Upper lobe of left lung (tissue), 6 donors: ENCODE measurements at regions not wholly inside any gene's neighbourhood (a gene's known extent, or its start where the extent isn't known, plus 50 kb on each side); places are given as distances from the start of the nearest gene placed in this dataset.
A peak's percentile ranks its signal among the peaks of the same experiment; 100 is the strongest.

Experiments
- ATAC-seq, 2 donors: fragments of 200-7000 bp; cut with Tn5 transposase; one replicate each; pipeline ENCODE4 v1.9.1; 2022; ENCODE audit warnings: mild to moderate bottlenecking in 2 of 2, moderate library complexity in 2 of 2; ENCODE audit not compliant: low FRiP score in 2 of 2
- DNase-seq, 2 donors: peaks; one replicate each; pipeline ENCODE4 v3.0.0-alpha.2; 2019 to 2020
- H3K27ac ChIP-seq, 4 donors: fragments of 200-600 bp; sonication (generic); one replicate each; pipeline ENCODE4 v1.5.1; 2016 to 2019
- H3K27me3 ChIP-seq, 4 donors: fragments of 200-600 bp; sonication (generic); one replicate each; pipeline ENCODE4 v1.5.1; 2017 to 2019
- H3K36me3 ChIP-seq, 4 donors: fragments of 200-600 bp; sonication (generic); one replicate each; pipeline ENCODE4 v1.5.1; 2016 to 2019
- H3K4me1 ChIP-seq, 4 donors: fragments of 200-600 bp; sonication (generic); one replicate each; pipeline ENCODE4 v1.5.1; 2018 to 2019
- H3K4me3 ChIP-seq, 4 donors: fragments of 200-600 bp; sonication (generic); one replicate each; pipeline ENCODE4 v1.5.1; 2017 to 2019; ENCODE audit warnings: mild to moderate bottlenecking in 2 of 4, moderate library complexity in 1 of 4
- H3K9me3 ChIP-seq, 4 donors: fragments of 200-600 bp; sonication (generic); one replicate each; pipeline ENCODE4 v1.5.1; 2018 to 2019
- EP300 ChIP-seq, 4 donors: sonication (generic); formaldehyde crosslinking; IDR thresholded peaks; one replicate each; pipeline ENCODE4 v1.5.1; 2017; ENCODE audit warnings: antibody characterized with exemption in 4 of 4, control low read depth in 2 of 4
- POLR2A ChIP-seq, 4 donors: fragments of 450-650 bp; IDR thresholded peaks; one replicate each; pipeline ENCODE4 v1.5.1; 2016 to 2017; ENCODE audit warnings: antibody characterized with exemption in 4 of 4, mild to moderate bottlenecking in 2 of 4
- POLR2AphosphoS5 ChIP-seq, 2 donors: sonication (generic); formaldehyde crosslinking; IDR thresholded peaks; one replicate each; pipeline ENCODE4 v1.5.1; 2017; ENCODE audit warnings: antibody characterized with exemption in 2 of 2
- WGBS, 2 donors: methylation state at CpG; one replicate each; pipeline ENCODE4 v1.1.5; 2017 to 2018; 5-methylcytosine and 5-hydroxymethylcytosine counted together
- TF ChIP-seq, protein P1 (sequence below), 6 experiments: fragments of 450-650 bp in 4 of 6; fragments of 200-600 bp in 2 of 6; sonication (generic) in 2 of 6; IDR thresholded peaks; one replicate each; pipeline ENCODE4 v1.5.1; 2016 to 2019; ENCODE audit warnings: antibody characterized with exemption in 6 of 6
- donor health status: DM: no; HTN: no; CAD: no; lungs with moderate emphysema.
- donor health status: DM: no; HTN: yes; CAD: no; lungs with severe emphysema.

- Histone ChIP-seq H3K27ac (no peak overlapping the region), H3K36me3 (no peaks in the 10 kb centered on the region), H3K4me3 (no peak overlapping the region), H3K4me1 (no peaks in the 10 kb centered on the region), H3K9me3 (no peaks in the 10 kb centered on the region), H3K27me3 (no peaks in the 10 kb centered on the region)
- DNase-seq (no peak), ATAC-seq (no peak)
- 88 to 90% methylated on average over 3 of the region's 3 CpGs for WGBS, 2 donors
- no peak for TF ChIP-seq POLR2A (IDR thresholded peaks at IDR 0.05)
- no peak for TF ChIP-seq POLR2AphosphoS5 (IDR thresholded peaks at IDR 0.05)
- TF ChIP-seq, protein P1, sequence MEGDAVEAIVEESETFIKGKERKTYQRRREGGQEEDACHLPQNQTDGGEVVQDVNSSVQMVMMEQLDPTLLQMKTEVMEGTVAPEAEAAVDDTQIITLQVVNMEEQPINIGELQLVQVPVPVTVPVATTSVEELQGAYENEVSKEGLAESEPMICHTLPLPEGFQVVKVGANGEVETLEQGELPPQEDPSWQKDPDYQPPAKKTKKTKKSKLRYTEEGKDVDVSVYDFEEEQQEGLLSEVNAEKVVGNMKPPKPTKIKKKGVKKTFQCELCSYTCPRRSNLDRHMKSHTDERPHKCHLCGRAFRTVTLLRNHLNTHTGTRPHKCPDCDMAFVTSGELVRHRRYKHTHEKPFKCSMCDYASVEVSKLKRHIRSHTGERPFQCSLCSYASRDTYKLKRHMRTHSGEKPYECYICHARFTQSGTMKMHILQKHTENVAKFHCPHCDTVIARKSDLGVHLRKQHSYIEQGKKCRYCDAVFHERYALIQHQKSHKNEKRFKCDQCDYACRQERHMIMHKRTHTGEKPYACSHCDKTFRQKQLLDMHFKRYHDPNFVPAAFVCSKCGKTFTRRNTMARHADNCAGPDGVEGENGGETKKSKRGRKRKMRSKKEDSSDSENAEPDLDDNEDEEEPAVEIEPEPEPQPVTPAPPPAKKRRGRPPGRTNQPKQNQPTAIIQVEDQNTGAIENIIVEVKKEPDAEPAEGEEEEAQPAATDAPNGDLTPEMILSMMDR (IDR thresholded peaks at IDR 0.05): no peak
- TF ChIP-seq EP300 (IDR thresholded peaks at IDR 0.05): no peak
These were observed 361.6 kb upstream of the WWC1 start for GRCh38 chr5:167929841-167930240.

DNA sequence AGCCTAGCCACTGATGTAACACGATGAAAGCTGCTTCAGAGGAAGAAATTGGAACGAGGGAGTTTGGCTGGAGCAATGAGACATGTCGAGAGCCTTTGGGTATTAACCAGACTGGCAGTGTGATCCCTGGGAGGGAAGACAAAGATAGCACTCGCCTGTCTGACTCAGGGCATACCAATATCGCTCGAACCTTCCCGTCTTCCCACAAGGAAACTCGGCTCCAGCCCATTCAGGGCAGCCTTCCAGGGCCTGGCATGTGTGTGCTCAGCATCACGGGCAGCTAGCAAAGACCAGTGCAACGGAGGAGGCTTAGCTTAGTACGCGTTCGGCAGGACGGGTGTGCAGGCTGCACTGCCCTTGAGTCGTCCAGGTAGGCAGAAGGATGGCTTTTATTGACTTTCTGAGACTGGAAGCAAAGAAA, 356.9 kb upstream of the WWC1 start:
- no peak overlapping the region for H3K27ac ChIP-seq
- 72 to 76% methylated on average over 15 of the region's 15 CpGs for WGBS, 2 donors
- no peak for TF ChIP-seq EP300 (IDR thresholded peaks at IDR 0.05)
- TF ChIP-seq POLR2A (IDR thresholded peaks at IDR 0.05): no peak
- TF ChIP-seq, protein P1 (IDR thresholded peaks at IDR 0.05): no peak
- no peak for TF ChIP-seq POLR2AphosphoS5 (IDR thresholded peaks at IDR 0.05)
- DNase-seq: peak in 1 of 2 donors; percentile 25
- H3K27me3 ChIP-seq: no peaks in the 10 kb centered on the region
- H3K4me3 ChIP-seq: no peak overlapping the region
- no peaks in the 10 kb centered on the region for H3K36me3 ChIP-seq
- ATAC-seq: peak in 1 of 2 donors; percentile 10
- no peaks in the 10 kb centered on the region for H3K9me3 ChIP-seq
- H3K4me1 ChIP-seq: no peaks in the 10 kb centered on the region

DNA sequence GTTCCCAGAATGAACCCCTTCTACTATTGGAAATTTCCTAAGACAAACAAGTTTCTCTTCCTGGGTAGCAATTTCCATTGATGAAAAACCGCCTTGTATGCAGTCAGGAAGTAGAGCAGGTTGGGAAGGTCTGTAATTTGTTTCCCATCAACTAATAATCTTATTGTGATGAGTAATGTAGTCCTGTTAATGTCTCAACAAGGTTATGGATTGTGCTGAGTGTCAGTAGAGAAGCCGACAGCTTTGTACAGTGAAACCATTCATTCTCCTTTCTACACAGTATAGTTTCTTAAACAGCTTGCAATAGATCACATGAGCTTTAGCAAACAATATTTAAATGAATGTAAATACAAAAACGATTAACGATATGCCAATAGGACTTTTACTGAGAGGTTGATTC, 355.4 kb upstream of the WWC1 start:
- Histone ChIP-seq H3K4me3 (no peak overlapping the region), H3K4me1 (no peaks in the 10 kb centered on the region), H3K9me3 (no peaks in the 10 kb centered on the region), H3K36me3 (no peaks in the 10 kb centered on the region), H3K27me3 (no peaks in the 10 kb centered on the region), H3K27ac (no peak overlapping the region)
- TF ChIP-seq, protein P1 (IDR thresholded peaks at IDR 0.05): no peak
- TF ChIP-seq POLR2A (IDR thresholded peaks at IDR 0.05): no peak
- no peak for TF ChIP-seq EP300 (IDR thresholded peaks at IDR 0.05)
- TF ChIP-seq POLR2AphosphoS5 (IDR thresholded peaks at IDR 0.05): no peak
- ATAC-seq: no peak
- 79 to 80% methylated on average over 4 of the region's 4 CpGs for WGBS, 2 donors
- DNase-seq: no peak

GRCh38 chr5:167936944-167937634, 354.4 kb upstream of the WWC1 start:
- WGBS, 2 donors: 72 to 83% methylated on average over 6 of the region's 6 CpGs
- no peak for TF ChIP-seq EP300 (IDR thresholded peaks at IDR 0.05)
- no peak for TF ChIP-seq POLR2A (IDR thresholded peaks at IDR 0.05)
- no peak for TF ChIP-seq POLR2AphosphoS5 (IDR thresholded peaks at IDR 0.05)
- TF ChIP-seq, protein P1 (IDR thresholded peaks at IDR 0.05): no peak
- no peak for ATAC-seq

DNA sequence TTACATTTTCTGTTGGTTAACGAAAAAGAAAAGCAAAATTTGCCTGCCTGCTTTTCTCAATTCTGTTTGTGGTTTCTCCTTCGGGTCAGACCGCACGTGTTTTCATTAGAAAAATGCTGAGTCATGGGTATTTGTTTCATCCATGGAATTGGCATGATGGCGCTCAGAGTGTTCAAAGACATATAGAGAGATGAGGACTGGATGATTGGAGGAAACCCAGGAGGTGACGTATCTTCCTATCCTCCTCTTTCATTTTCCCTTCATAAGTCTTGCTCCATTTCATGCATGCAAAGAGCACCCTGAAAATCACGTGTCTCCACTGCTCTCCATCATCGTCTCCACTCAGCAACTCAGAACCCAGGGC, 353.8 kb upstream of the WWC1 start:
- Histone ChIP-seq H3K4me1 (no peaks in the 10 kb centered on the region), H3K36me3 (no peaks in the 10 kb centered on the region), H3K27ac (no peak overlapping the region), H3K4me3 (no peak overlapping the region), H3K27me3 (no peaks in the 10 kb centered on the region), H3K9me3 (no peaks in the 10 kb centered on the region)
- DNase-seq (no peak), ATAC-seq (no peak)
- 63 to 73% methylated on average over 8 of the region's 8 CpGs for WGBS, 2 donors
- no peak for TF ChIP-seq POLR2A (IDR thresholded peaks at IDR 0.05)
- no peak for TF ChIP-seq EP300 (IDR thresholded peaks at IDR 0.05)
- TF ChIP-seq POLR2AphosphoS5 (IDR thresholded peaks at IDR 0.05): no peak
- TF ChIP-seq, protein P1 (IDR thresholded peaks at IDR 0.05): no peak

More at GRCh38 chr5:167936944-167937634, 354.4 kb upstream of the WWC1 start:
- Histone ChIP-seq H3K4me1 (no peaks in the 10 kb centered on the region), H3K27me3 (no peaks in the 10 kb centered on the region), H3K4me3 (no peak overlapping the region), H3K9me3 (no peaks in the 10 kb centered on the region), H3K27ac (no peak overlapping the region), H3K36me3 (no peaks in the 10 kb centered on the region)
- DNase-seq: no peak
